ENCODE measurements at regions not wholly inside any gene's neighbourhood (a gene's known extent, or its start where the extent isn't known, plus 50 kb on each side); places are given as distances from the start of the nearest gene placed in this dataset.

DNA sequence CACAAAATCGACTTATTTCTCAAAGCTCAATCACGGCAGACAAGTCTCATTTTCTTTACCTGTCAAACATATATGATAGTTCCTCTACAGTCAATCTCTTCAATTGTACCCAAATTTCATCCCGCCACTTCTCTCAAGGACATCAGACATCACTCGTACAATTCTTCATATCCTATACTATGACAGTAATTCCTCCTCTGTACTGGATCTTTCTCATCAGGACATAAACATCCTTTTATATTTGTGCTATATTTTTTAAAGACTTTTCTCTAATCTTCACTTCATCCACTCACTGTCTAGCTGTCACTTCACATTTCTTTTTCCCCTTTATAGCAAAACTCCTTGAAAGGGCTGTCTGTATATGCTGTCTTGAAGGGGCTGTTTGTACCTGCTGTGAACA lies 419.1 kb upstream of the NR5A2 start:
- TF ChIP-seq, protein P1, sequence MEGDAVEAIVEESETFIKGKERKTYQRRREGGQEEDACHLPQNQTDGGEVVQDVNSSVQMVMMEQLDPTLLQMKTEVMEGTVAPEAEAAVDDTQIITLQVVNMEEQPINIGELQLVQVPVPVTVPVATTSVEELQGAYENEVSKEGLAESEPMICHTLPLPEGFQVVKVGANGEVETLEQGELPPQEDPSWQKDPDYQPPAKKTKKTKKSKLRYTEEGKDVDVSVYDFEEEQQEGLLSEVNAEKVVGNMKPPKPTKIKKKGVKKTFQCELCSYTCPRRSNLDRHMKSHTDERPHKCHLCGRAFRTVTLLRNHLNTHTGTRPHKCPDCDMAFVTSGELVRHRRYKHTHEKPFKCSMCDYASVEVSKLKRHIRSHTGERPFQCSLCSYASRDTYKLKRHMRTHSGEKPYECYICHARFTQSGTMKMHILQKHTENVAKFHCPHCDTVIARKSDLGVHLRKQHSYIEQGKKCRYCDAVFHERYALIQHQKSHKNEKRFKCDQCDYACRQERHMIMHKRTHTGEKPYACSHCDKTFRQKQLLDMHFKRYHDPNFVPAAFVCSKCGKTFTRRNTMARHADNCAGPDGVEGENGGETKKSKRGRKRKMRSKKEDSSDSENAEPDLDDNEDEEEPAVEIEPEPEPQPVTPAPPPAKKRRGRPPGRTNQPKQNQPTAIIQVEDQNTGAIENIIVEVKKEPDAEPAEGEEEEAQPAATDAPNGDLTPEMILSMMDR (IDR thresholded peaks at IDR 0.05; ENCODE audit: low read length), result no peak
- no peak for TF ChIP-seq EZH2 (IDR thresholded peaks at IDR 0.05; ENCODE audit: borderline replicate concordance, low read length)

All from OCI-LY1 (cell line).